Activated CD4-positive, alpha-beta memory T cell treated with anti-CD3 and anti-CD28 coated beads, Interleukin-2, amount 10 ng/mL, durations not matched to agents 7 days and 5 days (primary cell): ENCODE measurements at regions not wholly inside any gene's neighbourhood (a gene's known extent, or its start where the extent isn't known, plus 50 kb on each side); places are given as distances from the start of the nearest gene placed in this dataset.
"Not testable (repeated sequence)": the region's sequence is repeated elsewhere in the genome, so short reads cannot be mapped to it uniquely, and the experiment has no call there.

Experiments
- CTCF ChIA-PET: fragments of 350-600 bp; sonication (Branson Sonifier 250); formaldehyde crosslinking; loops from one replicate; lab custom pipeline; 2021; ENCODE audit warnings: antibody characterized with exemption, inconsistent platforms; lab: Charles Lee
- POLR2A ChIA-PET: fragments of 350-600 bp; sonication (Branson Sonifier 250); formaldehyde crosslinking; loops from one replicate; lab custom pipeline; 2021; ENCODE audit warnings: antibody characterized with exemption; lab: Charles Lee
- DNase-seq: peaks from one replicate; pipeline ENCODE4 v3.0.0-alpha.2; 2020
- H3K27ac Mint-ChIP-seq: one replicate; pipeline ENCODE4 v1.8.0; 2021; ENCODE audit warnings: mild to moderate bottlenecking, mixed read lengths
- H3K27me3 Mint-ChIP-seq: one replicate; pipeline ENCODE4 v1.8.0; 2021; ENCODE audit warnings: mixed read lengths
- H3K36me3 Mint-ChIP-seq: one replicate; pipeline ENCODE4 v1.8.0; 2021; ENCODE audit warnings: low read depth, mixed read lengths
- H3K4me1 Mint-ChIP-seq: one replicate; pipeline ENCODE4 v1.8.0; 2021; ENCODE audit warnings: mixed read lengths
- H3K4me3 Mint-ChIP-seq: one replicate; pipeline ENCODE4 v1.8.0; 2021; ENCODE audit warnings: mild to moderate bottlenecking, mixed read lengths
- H3K9me3 Mint-ChIP-seq: one replicate; pipeline ENCODE4 v1.8.0; 2021; ENCODE audit warnings: mixed read lengths

DNA sequence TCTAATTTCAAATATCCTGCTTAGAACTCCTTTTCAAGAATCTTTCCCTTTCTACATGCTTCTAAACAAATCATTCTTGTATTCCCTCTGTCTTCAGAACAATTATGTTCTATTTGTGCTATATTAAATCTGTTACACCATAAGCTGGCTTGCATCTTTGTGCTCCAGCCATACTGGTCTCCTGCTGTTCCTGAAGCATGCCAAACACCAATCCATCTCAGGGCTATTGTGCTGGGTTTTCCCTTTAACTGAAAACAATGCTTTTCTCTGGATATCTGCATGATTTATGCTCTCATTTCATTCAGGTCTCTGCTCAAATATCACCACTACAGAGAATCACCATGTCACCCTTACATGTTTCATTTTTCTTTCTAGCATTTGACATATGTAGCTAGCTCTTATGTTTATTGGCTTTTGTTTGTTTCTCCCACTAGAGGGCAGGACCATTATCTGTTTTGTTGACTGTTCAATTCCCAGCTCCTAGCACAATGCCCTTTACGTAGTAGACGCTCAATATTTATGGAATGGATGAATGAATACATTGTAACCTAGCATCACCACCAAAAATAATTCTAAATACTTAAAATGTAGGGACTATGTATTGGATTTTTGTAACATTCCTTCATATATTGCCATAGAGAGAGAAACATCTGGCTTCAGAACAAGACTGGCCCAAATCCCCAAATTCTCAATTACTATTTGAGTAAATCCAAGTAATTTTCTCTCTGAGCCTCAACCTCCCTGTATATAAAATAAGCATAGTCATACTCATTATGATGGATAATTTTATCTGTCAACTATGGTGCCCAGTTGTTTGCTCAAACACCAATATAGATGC, 302.0 kb upstream of the SYT1 start:
- H3K27me3 Mint-ChIP-seq, result no peaks in the 10 kb centered on the region
- H3K27ac Mint-ChIP-seq, result no peak overlapping the region
- H3K4me1 Mint-ChIP-seq, result no peaks in the 10 kb centered on the region
- DNase-seq, result no peak
- H3K36me3 Mint-ChIP-seq, result no peaks in the 10 kb centered on the region
- ChIA-PET POLR2A (no interaction called here), CTCF (no interaction called here)
- H3K9me3 Mint-ChIP-seq, result peaks cover 3% of the 10 kb centered on the region
- H3K4me3 Mint-ChIP-seq, result no peak overlapping the region

DNA sequence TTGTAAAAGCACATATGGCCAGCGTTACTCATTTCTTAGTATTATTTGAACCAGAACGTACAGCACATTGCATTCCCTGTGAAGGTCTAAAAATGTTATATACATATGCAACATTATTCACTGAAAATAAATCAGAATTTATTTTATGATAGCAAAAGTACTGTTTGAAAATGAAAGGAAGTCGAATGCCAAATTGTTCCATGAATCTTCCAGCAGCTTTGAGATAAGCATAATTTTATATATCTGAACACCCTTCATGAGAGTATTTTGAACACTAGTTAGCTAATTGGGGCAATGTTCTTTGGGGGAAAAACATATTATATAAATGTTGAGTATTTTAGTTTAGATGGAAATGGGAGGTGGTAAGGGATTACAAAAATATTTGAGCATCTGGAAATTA, 300.7 kb upstream of the SYT1 start:
- ChIA-PET CTCF (no interaction called here), POLR2A (no interaction called here)
- Mint-ChIP-seq H3K27ac (no peak overlapping the region), H3K27me3 (no peaks in the 10 kb centered on the region), H3K9me3 (no peaks in the 10 kb centered on the region), H3K4me1 (no peaks in the 10 kb centered on the region), H3K4me3 (no peak overlapping the region), H3K36me3 (no peaks in the 10 kb centered on the region)
- DNase-seq, result no peak

DNA sequence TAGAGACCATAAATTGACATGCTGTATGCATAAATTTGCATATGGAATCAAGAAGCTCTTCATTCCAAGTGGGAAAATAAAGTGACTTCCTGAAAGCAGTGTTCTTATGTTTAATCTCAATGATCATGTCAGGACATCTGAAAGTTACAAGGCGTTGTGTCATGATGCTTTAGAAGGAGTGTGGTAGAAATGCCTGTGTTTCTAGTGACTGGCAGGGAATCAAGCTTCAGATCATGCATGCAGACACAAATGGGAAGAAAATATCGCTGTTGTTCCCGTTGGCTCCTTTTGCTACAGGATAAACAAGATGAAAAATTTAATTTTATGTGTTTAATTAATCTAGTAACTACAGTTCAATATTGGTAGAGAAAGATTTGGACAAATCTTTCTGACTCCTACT, 298.1 kb upstream of the SYT1 start:
- Mint-ChIP-seq H3K4me1 (no peaks in the 10 kb centered on the region), H3K36me3 (no peaks in the 10 kb centered on the region), H3K9me3 (no peaks in the 10 kb centered on the region), H3K4me3 (no peak overlapping the region), H3K27ac (no peak overlapping the region), H3K27me3 (no peaks in the 10 kb centered on the region)
- ChIA-PET POLR2A (no interaction called here), CTCF (no interaction called here)
- no peak for DNase-seq

DNA sequence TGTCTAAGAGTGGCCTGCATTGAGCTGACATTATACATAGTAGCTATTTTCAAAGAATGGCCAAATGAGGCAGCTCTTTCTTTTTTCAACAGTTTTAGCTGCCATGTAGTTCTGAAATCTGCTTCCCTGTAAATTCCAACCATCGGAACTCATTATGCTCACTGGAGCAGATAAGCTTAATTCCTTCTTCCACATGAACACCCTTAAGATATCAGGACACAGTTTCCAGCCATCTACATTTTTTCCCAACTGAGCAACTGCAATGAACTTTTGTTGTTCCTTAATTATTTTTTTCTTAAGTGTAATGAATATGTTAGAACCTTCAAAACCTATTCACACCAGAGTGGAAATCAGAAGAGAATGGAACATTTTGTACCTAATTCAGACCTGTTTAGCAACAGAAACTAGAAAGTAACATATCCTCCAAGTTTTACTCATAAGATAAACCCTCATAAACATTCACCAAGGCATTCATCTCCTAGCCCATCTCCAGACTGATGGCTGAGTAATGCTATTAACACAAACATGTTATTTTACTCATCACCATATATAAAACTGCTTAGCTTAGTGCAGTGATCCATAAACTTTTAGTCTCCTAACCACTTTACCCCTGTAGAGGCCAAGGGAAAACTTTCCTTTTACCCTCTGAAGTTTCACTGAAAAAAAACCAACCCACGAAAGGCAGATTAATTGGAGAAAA, 296.1 kb upstream of the SYT1 start:
- peaks cover 4% of the 10 kb centered on the region for H3K9me3 Mint-ChIP-seq
- H3K36me3 Mint-ChIP-seq, result no peaks in the 10 kb centered on the region
- ChIA-PET CTCF (no interaction called here), POLR2A (no interaction called here)
- no peak overlapping the region for H3K4me3 Mint-ChIP-seq
- H3K27me3 Mint-ChIP-seq, result no peaks in the 10 kb centered on the region
- DNase-seq, result no peak
- no peaks in the 10 kb centered on the region for H3K4me1 Mint-ChIP-seq
- H3K27ac Mint-ChIP-seq, result no peak overlapping the region

DNA sequence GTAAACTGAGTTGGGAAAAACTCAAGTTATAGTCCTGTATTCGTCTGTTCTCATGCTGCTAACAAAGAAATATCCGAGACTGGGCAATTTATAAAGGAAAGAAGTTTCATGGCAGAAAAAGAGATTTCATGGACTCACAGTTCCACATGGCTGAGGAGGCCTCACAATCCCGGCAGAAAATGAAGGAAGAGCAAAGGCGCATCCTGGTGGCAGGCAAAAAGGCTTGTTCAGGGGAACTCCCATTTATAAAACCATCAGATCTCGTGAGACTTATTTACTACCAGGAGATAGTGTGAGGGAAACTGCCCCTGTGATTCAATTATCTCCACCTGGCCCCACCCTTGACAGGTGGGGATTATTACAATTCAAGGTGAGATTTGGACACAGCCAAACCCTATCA, 292.6 kb upstream of the SYT1 start:
- ChIA-PET POLR2A (no interaction called here), CTCF (no interaction called here)
- no peak for DNase-seq
- H3K27me3 Mint-ChIP-seq, result no peaks in the 10 kb centered on the region
- no peaks in the 10 kb centered on the region for H3K4me1 Mint-ChIP-seq
- no peak overlapping the region for H3K27ac Mint-ChIP-seq
- H3K4me3 Mint-ChIP-seq, result no peak overlapping the region
- peaks cover 7% of the 10 kb centered on the region for H3K9me3 Mint-ChIP-seq
- H3K36me3 Mint-ChIP-seq, result no peaks in the 10 kb centered on the region

DNA sequence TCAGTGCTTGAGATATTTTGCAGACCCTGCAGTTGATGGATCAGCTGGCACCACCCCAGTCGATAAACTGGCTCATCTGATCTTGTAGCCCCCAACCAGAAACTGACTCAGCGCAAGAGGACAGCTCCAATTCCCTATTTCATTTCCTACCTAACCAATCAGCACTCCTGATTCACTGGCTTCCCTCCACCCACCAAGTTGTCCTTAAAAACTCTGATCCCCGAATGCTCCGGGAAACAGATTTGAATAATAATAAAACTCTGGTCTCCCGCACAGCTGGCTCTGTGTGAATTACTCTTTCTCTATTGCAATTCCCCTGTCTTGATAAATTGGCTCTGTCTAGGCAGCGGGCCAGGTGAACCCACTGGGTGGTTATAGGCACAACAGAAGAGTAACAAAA, 289.4 kb upstream of the SYT1 start:
- H3K27ac Mint-ChIP-seq, POLR2A ChIA-PET, H3K4me1 Mint-ChIP-seq, H3K4me3 Mint-ChIP-seq, H3K27me3 Mint-ChIP-seq, CTCF ChIA-PET, H3K36me3 Mint-ChIP-seq, DNase-seq: not testable (repeated sequence)
- peaks cover 13% of the 10 kb centered on the region for H3K9me3 Mint-ChIP-seq

DNA sequence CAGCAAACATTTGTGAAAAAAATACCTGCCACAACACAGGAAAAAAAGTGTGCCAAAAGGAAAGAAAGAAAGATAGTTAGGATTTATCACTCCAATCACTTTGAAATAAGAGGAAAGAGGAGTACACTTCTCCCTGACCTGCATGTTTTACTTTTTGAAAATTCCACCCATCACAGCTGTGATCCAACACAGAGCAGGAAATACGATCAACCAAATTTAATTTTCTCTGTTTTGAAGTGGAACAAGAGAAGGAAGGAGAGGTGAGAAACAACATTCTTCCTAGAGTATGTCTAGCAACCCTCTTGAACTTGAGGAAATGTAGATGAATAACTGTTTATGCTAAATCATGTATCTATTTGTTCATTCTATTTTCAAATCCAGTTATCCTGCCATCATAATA, 284.7 kb upstream of the SYT1 start:
- no peak overlapping the region for H3K27ac Mint-ChIP-seq
- no peaks in the 10 kb centered on the region for H3K27me3 Mint-ChIP-seq
- POLR2A ChIA-PET, result no interaction called here
- H3K4me3 Mint-ChIP-seq, result no peak overlapping the region
- DNase-seq, result no peak
- no peaks in the 10 kb centered on the region for H3K4me1 Mint-ChIP-seq
- no peaks in the 10 kb centered on the region for H3K36me3 Mint-ChIP-seq
- CTCF ChIA-PET, result no interaction called here
- peaks cover 12% of the 10 kb centered on the region for H3K9me3 Mint-ChIP-seq

DNA sequence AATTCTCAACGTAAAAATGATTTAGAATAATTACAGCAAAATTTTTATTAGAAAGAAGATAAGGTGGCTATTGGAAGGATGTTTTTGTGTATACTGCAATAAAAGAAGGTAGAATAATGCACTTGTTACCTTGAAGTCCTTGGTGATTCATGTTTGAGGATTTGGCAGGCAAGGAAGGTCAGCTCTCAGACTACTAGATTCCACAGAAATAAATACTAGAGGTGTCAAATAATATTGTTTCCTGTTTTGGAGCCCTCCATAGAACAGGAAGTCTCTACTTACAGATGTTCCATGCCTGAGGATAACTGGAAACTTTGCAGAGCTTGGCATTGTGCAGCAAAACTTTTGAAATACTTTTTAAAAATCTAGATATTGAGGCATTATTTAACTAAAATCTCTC, 284.3 kb upstream of the SYT1 start:
- ChIA-PET CTCF (no interaction called here), POLR2A (no interaction called here)
- Mint-ChIP-seq H3K4me3 (no peak overlapping the region), H3K36me3 (no peaks in the 10 kb centered on the region), H3K9me3 (peaks cover 12% of the 10 kb centered on the region), H3K4me1 (no peaks in the 10 kb centered on the region), H3K27me3 (no peaks in the 10 kb centered on the region), H3K27ac (no peak overlapping the region)
- DNase-seq, result no peak

DNA sequence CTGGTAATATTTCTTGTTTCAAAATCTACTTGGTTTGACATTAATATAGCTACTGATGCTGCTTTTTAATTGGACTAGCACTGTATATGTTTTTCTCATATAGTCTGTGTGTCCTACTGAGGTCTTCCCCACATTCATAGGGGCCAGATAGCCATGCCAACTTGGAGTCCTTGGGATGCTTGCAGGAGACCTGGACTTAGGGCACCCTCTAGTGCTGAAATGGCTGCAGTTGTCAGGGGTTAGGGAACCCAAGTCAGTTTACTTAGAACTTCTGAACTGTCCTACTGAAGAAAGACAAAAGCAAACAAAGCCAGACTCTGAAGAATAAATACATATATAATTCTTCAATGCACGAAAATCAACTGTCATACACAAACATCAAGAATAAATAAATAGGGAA, 279.9 kb upstream of the SYT1 start:
- no peak for DNase-seq
- H3K9me3 Mint-ChIP-seq, result peaks cover 19% of the 10 kb centered on the region
- no peak overlapping the region for H3K4me3 Mint-ChIP-seq
- no peaks in the 10 kb centered on the region for H3K27me3 Mint-ChIP-seq
- H3K27ac Mint-ChIP-seq, result no peak overlapping the region
- ChIA-PET POLR2A (no interaction called here), CTCF (no interaction called here)
- H3K36me3 Mint-ChIP-seq, result no peaks in the 10 kb centered on the region
- H3K4me1 Mint-ChIP-seq, result no peaks in the 10 kb centered on the region

DNA sequence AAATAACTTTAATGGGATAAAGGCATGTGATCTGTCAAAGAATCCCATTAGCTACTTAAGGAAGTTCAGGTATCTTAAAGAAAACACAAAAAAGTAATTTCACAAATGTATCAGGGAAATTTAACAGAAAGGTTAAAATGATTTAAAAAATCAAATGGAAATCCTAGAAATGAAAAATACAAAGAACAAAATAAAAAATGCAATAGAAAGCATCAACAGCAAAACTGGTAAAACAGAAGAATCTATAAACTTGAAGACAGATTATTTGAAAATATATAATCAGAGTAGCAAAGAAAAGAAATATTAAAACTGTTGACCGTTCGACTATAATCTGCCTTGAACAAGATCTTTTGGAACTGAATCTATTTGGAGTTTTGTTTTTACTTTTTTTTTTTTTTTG, 279.4 kb upstream of the SYT1 start:
- no peak overlapping the region for H3K27ac Mint-ChIP-seq
- ChIA-PET CTCF (no interaction called here), POLR2A (no interaction called here)
- no peaks in the 10 kb centered on the region for H3K4me1 Mint-ChIP-seq
- no peak for DNase-seq
- no peak overlapping the region for H3K4me3 Mint-ChIP-seq
- H3K9me3 Mint-ChIP-seq, result peaks cover 19% of the 10 kb centered on the region
- H3K36me3 Mint-ChIP-seq, result no peaks in the 10 kb centered on the region
- no peaks in the 10 kb centered on the region for H3K27me3 Mint-ChIP-seq

DNA sequence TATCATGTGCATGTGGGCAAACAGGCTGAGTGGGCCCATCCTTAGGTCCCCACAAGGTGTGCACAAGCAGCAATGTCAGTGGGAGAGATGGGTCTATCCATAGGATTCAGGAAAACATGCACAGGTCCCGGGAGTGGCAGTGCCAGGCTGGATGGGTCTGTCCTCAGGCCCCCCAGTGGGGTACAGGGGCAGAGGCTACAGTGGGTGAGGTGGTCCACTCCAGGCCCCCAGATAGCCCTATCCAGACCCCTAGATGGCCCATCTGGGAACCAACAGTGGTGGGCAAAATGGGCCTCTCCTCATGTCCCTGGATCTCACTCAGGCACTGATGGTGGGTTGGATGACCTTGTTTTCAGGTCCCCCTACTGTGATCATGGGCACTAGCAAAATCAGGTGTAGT, 277.8 kb upstream of the SYT1 start:
- Mint-ChIP-seq H3K4me1 (no peaks in the 10 kb centered on the region), H3K36me3 (no peaks in the 10 kb centered on the region), H3K27me3 (no peaks in the 10 kb centered on the region), H3K4me3 (no peak overlapping the region), H3K9me3 (peaks cover 16% of the 10 kb centered on the region), H3K27ac (no peak overlapping the region)
- ChIA-PET CTCF (no interaction called here), POLR2A (no interaction called here)
- DNase-seq, result no peak

DNA sequence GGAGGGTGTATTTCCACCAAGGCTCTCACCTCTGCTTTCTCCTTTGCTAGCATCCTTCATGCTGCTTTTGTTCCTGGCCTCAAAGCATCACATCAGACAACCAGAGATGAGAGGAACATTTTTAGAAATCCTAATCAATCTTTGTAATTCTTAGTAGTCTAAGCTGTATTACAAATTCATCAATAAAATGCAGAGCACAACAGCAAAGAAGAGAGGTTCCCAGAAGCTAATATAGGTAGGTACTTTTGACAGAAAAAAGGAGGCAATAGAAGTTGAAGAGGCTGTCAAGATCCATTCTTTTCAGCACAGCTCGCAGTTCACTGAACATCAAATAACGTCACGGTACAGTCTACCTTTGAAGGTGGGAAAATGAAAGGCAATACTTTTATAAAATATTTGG, 265.2 kb upstream of the SYT1 start:
- CTCF ChIA-PET, result no interaction called here
- H3K9me3 Mint-ChIP-seq, result peaks cover 11% of the 10 kb centered on the region
- no peak for DNase-seq
- H3K27ac Mint-ChIP-seq, result no peak overlapping the region
- no peak overlapping the region for H3K4me3 Mint-ChIP-seq
- no peaks in the 10 kb centered on the region for H3K36me3 Mint-ChIP-seq
- no peaks in the 10 kb centered on the region for H3K4me1 Mint-ChIP-seq
- POLR2A ChIA-PET, result no interaction called here
- no peaks in the 10 kb centered on the region for H3K27me3 Mint-ChIP-seq

DNA sequence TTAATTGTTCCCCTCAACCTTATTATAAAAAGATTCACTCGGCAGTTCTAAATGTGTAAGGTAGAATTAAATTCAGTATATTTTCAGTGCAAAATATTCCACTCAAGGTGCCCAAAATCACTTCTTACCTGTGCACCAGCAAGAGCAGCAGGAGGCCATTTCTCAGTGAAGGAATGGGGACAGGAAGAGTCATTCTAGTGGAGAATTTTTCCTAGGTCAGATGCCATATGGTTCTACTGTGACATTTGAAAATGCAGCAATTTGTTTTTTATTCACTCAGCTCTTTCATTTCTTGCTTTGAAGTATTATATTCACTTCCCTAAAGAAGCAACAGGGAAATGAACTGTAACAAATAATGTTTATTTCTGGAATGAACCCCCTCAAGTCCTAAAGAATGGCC, 264.0 kb upstream of the SYT1 start:
- no peaks in the 10 kb centered on the region for H3K36me3 Mint-ChIP-seq
- no peak for DNase-seq
- ChIA-PET POLR2A (no interaction called here), CTCF (no interaction called here)
- H3K4me3 Mint-ChIP-seq, result no peak overlapping the region
- no peaks in the 10 kb centered on the region for H3K4me1 Mint-ChIP-seq
- no peak overlapping the region for H3K27ac Mint-ChIP-seq
- H3K27me3 Mint-ChIP-seq, result no peaks in the 10 kb centered on the region
- peaks cover 13% of the 10 kb centered on the region for H3K9me3 Mint-ChIP-seq

DNA sequence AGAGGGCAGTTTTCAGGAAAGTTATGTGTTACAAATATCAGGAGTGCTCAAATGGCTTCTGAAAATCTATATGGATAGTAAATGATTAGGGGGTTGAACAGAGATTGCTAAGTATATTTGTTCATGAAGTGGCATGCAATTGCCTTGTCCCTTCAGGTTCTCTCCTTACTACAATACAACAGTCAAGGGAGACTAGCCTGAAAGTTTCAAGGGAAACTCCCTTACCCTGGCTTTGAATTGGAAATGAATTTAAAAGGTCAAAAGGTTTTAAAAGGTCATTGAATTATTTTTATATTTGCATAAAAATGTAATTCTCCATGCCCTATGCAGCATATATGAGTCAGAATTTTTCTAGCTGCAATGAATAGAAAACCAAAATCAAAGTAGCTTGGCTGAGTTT, 253.1 kb upstream of the SYT1 start:
- CTCF ChIA-PET, result no interaction called here
- no peak overlapping the region for H3K27ac Mint-ChIP-seq
- no peaks in the 10 kb centered on the region for H3K27me3 Mint-ChIP-seq

More for the DNA sequence above, 253.1 kb upstream of the SYT1 start:
- POLR2A ChIA-PET, result no interaction called here
- no peaks in the 10 kb centered on the region for H3K4me1 Mint-ChIP-seq
- H3K36me3 Mint-ChIP-seq, result no peaks in the 10 kb centered on the region
- no peak overlapping the region for H3K4me3 Mint-ChIP-seq
- no peak for DNase-seq
- H3K9me3 Mint-ChIP-seq, result peaks cover 18% of the 10 kb centered on the region
